ENCODE measurements at regions not wholly inside any gene's neighbourhood (a gene's known extent, or its start where the extent isn't known, plus 50 kb on each side); places are given as distances from the start of the nearest gene placed in this dataset.

- no peak for TF ChIP-seq CHD7 (IDR thresholded peaks at IDR 0.05; ENCODE audit: insufficient replicate concordance, low read length)
- no peak for TF ChIP-seq POLR2A (IDR thresholded peaks at IDR 0.05; ENCODE audit: control extremely low read depth in 1 of 2, low read depth in 2 of 2, low read length in 2 of 2)
- no peak for TF ChIP-seq RBBP5 (IDR thresholded peaks at IDR 0.05; ENCODE audit: borderline replicate concordance, low read depth, low read length)
- TF ChIP-seq SRF (IDR thresholded peaks at IDR 0.05; ENCODE audit: low read depth, low read length): no peak
- no peak for TF ChIP-seq BCL11A (IDR thresholded peaks at IDR 0.05; ENCODE audit: low read depth in 2 of 2, low read length in 2 of 2)
- TF ChIP-seq HDAC2 (IDR thresholded peaks at IDR 0.05; ENCODE audit: borderline replicate concordance in 1 of 2, low read depth in 2 of 2, low read length in 2 of 2): no peak
- TF ChIP-seq SIRT6 (IDR thresholded peaks at IDR 0.05; ENCODE audit: low read length): no peak
- no peak for TF ChIP-seq NRF1 (IDR thresholded peaks at IDR 0.05; ENCODE audit: low read depth, low read length)
- TF ChIP-seq NANOG (IDR thresholded peaks at IDR 0.05; ENCODE audit: insufficient read depth, low read depth, low read length, poor library complexity, severe bottlenecking): no peak
- TF ChIP-seq E2F6 (IDR thresholded peaks at IDR 0.05): no peak
- TF ChIP-seq ZNF274 (IDR thresholded peaks at IDR 0.05; ENCODE audit: borderline replicate concordance, extremely low read depth, low read length): no peak
These were observed 177.9 kb downstream of the SATB1 start (continued) for GRCh38 chr3:18247139-18247695.

All from H1 (cell line).